GM21717 (cell line): ENCODE measurements at regions not wholly inside any gene's neighbourhood (a gene's known extent, or its start where the extent isn't known, plus 50 kb on each side); places are given as distances from the start of the nearest gene placed in this dataset.

Experiments
- ATAC-seq: cut with Tn5 transposase; IDR thresholded peaks from one replicate; pipeline ENCODE4 v1.9.1; 2021; ENCODE audit warnings: mild to moderate bottlenecking, moderate library complexity; ENCODE audit not compliant: unreplicated experiment

DNA sequence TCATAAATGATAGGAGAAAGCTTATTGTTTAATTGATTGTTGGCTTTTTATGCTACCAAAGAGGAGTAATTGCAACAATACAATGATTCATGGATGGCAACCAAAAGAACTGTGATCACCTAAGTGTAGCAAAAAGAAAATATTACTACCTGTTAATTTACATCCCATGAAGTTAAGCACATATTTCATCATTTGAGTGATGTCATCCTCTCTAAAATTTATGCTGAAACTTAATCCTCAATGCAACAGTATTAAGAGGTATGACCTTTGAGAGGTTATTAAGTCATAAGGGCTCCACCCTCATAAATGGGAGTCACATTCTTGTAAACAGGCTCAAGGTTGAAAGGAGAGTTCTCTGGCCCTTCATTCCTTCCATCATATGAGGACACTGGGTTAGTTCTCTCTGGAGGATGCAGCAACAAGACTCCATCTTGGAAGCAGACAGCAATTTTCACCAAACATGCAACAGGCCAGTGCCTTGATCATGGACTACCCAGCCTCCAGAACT, 190.6 kb upstream of the GRIK2 start:
- no peak for ATAC-seq

DNA sequence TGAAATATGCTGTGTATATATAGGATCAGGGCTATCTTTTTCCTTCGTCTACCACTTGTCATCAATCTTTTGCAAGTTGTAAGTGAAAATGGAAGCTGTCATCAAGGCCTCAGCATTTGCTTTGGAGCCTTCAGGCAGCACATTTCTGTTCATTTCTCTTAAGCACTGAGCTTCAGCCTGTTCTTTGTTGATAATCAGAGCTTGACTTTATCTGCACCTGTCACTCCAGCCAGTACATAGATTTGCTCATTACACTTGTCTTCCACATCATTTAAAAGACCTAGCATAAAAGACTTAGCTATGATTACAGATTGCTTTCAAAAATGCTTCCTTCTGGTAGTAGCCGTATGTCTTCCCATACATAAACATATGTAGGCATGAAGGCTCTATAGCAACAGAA, 189.8 kb upstream of the GRIK2 start:
- ATAC-seq = no peak

DNA sequence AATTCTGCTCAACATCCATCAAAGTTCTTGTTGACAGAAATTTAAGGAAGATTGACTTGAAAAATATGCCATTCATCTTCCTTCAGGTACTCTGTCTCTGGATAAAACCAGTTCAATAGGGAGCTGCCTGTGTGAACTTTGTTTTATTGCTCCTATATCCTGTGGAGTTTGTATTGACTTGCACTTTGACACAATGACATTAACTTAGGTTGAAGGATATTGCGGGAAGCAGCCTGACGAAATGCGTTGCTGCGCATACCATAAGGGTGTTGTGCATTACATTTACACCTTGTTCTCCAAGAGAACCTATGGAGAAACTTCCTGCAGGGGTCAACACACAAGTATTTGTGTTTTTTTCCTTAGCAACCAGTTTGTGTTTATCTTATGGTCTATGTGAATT, 185.4 kb upstream of the GRIK2 start:
- no peak for ATAC-seq

DNA sequence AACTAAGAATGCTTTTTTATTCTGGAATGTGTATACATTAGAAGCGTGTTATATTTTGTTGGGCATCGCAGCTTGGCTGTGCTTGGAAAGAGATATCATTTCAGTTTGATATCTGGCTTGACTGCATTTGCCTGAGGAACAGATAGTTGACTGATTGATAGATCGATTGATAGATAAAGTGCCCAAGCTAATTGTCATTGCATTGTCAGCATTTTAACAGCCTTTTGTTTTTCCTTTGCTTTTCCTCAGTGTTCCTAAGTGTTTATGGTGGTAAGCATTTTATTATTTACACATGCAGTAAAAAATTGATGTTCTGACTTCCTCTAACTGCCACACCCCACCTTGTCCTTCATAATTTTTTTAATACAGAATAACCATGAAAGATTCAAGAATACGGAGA, 180.9 kb upstream of the GRIK2 start:
- no peak for ATAC-seq

DNA sequence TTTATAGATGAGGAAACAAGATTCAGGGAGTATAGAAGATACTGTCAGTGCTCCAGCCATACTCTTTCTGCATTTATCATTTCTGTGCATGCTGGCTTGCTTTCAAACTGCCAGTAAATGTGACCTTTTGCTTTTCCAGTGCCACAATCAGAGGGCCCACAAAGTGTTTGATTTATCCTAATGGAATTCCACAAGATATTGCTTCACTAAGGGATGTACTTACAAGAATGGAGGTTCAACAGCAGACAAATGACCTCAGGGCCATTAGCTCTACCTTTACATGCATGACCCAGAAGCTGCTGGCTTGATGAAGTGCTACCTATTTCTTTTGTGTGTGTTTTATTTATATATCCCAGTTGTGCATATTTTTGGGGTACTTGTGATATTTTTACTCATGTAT, 171.5 kb upstream of the GRIK2 start:
- ATAC-seq = no peak

DNA sequence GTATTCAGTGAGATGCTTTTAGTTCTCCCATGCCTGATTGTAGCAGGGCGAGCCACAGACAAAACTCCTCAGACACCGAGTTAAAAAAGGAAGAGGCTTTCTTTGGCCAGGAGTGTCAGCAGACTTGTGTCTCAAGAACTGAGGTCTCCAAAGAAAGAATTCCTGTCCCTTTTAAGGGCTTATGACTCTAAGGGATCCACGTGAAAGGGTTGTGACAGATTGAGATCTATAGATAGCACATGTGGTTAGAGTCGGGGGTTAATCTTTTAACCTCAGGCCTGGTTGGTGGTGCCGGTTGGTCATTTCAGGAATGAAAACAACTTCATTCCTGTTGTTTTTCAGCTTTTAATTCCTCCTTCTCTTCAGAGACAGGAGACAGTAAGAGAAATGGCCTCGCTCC, 168.8 kb upstream of the GRIK2 start:
- no peak for ATAC-seq

DNA sequence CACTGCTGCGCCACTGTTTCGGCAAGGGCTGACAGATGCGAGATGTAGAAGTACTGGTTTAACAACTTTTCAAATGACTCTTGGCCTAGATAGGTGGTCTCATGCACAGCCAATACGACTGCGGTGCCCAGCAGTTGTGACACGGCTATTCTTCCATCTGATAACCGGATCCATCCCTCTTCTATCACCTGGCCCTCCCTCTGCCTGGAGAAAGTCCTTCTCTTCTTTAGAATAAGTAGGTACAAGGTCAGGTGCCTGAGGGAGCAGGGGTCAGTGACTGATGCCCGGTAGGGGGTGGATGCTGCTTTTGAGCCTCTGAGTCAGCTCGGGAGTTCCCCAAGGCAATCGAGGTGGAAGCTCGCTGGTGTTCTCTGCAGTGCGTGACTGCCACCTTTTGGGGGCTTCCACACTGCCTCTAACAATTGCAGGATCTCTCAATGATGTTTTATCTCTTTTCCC, 166.8 kb upstream of the GRIK2 start:
- ATAC-seq = no peak

DNA sequence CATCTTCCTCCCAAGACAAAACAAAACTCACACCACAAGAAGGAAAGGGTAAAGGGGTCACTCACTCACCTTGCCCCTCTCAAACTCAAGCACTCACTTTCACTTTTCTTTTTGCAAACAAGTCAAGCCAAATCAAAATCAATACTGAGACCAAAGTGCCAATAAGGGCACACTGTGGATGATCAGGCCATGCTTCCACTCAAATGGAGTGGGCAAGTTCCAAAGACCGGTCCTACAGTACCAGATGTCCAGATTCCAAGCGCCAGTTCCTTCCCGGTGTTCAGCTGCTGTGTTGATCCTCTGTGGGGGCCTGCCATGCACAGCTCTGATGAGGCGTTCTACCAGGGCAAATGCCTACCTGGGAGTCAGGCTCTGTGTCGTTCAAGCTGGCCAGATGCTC, 162.6 kb upstream of the GRIK2 start:
- ATAC-seq = no peak

DNA sequence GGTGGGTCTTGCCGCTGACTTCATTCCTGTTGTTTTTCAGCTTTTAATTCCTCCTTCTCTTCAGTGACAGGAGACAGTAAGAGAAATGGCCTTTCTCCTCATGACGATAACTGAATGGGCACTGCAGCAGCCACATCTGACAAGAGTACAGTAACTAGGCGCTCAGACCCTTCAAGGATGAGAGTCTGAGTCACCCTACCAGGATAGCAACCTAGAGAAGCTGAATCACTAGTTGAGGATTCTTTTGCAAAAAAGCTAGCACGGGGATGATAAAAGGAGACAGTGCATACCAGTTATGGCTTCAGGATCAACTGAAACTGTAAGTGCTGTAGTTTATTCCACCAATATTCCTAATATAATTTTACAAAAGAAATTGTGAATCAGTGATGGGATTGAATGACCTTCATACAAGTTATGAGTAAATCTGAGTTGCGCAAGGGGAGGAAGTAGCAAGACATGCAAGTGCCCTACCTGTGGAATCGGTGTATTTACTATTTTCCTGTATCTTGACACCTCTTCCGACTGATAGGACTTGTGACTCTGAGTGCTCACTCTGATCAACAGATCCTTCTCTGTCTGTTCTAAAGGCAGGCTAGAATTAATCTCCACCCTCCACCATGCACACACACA, 161.8 kb upstream of the GRIK2 start:
- no peak for ATAC-seq

DNA sequence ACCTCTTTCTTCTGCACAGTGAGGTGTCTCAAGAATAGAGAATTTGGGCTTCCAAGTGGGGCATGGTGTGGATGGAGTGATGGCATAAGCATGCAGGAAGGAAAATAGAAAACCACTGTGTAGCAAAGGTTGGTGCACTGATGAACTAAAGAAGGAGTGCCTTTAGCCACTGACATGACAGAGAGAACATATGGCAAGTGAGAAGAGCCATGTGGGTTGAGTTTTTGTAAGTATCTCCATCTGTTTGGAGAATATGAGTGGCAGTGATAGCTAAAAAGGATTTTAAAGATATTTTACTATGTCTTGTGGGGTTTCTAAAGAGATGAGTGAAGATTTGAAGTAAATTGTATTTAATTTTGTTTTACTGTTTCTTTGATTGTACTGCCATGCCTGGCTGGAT, 160.5 kb upstream of the GRIK2 start:
- no peak for ATAC-seq

DNA sequence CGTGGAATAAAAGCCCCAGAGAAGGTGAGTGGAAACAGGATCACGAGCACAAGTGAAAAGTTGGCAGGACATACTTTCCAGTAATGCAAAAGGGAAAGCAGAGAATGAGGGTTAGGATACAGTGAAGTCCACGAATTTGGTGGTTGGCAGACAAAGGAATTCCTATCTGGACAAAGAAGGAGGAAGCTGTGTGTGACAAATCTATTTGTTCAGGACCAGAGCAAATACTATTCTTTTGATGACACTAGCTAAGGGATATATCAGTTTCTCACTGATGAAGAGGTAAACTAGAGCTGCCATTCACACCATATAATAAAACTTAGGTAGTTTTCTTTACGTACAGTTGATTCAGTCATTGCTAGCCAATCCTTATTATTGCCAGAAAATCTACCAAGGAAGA, 156.8 kb upstream of the GRIK2 start:
- ATAC-seq = no peak

DNA sequence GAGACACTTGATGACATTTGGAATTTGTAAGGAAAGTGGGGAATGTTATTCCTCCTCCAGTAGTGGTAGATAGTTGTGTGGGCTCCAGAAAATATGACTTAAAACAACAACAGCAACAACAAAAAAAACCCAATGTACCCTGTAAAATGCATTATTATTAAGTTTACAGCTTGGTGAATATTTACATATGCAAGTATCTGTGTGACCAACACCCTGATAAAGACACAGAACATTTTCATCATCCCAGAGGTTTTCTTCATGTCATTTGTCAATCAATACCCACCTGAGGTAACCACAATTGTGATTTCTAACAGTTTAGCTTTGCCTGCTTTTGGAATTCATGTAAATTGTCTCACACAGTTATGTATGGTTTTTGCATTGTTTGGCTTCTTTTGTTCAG, 152.1 kb upstream of the GRIK2 start:
- ATAC-seq = no peak

DNA sequence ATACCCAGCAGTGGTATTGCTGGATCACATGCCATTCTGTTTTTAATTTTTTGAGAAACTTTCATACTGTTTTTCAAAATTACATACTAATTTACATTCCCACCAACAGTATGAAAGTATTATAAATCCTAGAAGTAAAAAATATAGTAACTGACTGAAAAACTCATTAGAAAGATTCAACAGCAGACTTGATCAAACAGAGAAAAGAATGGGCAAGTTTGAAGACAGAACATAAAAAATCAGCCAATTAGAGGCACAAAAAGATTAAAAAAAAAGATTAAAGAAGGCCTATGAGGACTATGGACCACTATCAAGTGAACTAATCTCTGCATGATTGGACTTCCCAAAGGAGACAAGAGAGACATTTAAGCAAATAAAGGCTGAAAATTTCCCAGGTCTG, 144.0 kb upstream of the GRIK2 start:
- ATAC-seq = no peak

DNA sequence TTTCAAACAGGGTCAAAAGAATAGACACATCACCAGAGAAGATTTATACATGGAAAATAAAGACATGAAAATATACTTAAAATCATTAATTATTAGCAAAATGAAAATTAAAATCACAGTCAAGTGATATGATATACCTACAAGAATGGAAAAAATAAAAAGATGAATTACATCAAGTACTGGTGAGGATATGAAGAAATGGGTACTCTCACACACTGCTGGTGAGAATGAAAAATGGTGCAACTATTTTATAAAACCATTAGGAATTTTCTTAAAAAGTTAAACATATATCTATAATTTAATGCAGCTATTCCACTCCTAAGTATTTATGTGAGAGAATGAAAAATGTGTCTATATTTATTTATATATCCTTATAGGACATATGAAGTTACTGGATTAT, 136.3 kb upstream of the GRIK2 start:
- ATAC-seq = no peak

DNA sequence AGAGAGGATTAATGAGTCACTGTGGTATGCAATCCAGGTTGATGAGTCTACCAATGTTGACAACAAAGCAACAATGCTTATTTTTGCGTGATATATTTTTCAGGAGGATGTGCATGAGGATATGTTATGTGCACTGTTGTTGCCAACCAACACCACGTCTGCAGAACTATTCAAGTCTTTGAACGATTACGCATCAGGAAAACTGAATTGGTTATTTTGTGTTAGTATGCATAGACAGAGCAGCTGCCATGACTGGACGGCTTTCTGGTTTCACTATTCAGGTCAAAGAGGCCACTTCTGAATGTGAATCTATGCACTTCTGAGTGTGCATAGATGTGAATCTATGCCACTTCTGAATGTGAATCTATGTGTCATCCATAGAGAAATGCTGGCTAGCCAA, 134.0 kb upstream of the GRIK2 start:
- no peak for ATAC-seq

DNA sequence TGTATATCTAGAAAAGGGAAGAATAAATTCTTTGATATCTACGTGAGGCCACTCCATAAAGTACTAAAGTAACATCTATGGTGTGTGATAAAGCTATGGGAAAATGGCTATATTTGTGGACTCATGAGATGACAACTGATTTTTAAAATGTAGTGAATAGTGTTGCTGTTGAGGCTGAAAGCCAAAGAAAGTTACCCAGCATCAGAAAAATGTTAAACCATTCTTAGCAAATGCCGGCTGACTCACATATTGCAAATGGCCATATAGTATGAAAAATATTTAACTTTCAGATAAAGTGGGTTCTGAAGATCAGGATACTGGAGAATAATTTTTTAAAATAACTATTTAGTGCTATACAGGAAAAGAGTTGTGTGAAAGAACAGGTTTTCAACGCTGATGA, 129.9 kb upstream of the GRIK2 start:
- ATAC-seq = no peak

DNA sequence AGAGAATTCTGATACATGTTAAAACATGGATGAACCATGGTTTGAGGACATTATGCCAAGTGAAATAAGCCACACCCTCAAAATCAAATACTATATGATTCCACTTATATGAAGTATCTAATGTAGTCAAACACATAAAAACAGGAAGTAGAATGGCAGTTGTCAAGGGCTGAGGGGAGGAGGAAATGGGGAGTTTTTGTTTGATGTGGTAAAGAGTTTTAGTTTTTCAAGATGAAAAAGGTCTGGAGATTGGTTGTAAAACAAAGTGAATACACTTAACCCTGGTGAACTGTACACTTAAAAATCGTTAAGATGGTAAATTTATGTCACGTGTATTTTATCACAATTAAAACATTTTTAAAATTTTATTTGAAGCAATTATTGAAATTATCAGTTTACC, 127.4 kb upstream of the GRIK2 start:
- no peak for ATAC-seq

DNA sequence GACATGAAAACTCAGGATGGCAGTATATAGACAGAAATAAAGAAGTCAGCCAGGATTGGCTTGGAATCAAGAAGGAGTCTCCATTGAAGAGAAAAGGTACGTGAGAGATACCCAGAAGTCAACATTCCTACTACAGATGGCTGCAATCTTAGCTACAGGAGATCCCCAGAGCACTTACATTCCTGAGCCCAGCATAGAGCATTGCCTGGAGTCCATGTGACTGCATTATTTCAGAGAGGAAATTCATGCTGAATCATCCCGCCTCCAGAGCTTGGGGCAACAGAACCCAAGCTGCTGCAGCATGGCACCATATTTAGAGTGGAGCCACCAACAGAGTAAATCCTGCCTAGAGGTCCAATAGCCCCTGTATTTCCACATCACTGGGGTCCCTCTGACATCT, 125.0 kb upstream of the GRIK2 start:
- no peak for ATAC-seq

DNA sequence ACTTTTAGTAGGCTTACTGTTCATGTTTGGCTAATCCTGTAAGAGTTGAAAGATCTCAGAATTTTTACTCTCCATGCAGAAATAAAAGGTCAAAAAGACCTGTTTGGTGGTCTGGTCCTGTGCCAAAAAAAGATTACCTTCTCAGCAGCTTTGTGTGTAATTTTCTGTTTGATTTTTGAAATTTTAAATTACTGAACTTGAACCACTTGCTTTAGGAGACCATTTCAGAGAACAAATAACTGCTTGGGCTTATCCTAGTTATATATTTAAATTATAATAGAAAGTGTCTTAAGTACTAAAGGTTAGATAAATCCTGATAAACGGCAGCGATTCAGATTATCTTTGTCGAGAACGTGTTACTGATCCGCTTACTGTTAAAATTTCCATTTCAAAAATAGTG, 118.3 kb upstream of the GRIK2 start:
- no peak for ATAC-seq

DNA sequence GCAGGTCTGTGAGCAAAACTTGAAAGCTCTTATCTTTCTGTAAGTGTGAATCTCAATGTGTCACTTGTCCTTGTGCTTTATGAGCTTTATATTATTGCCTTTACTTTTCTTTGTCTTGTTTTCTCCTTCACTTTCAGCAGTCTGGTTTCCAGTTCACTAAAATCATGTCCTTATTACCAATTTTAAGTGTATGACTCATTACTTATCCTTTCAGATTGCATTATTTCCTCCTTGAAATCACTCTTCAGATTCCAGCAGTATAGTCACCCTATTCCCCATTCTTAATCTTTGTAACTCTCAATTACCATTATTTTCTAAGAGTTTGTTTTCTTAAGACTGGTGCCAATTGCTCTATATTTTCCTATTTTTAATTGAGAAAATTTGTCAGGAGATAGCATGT, 117.4 kb upstream of the GRIK2 start:
- no peak for ATAC-seq

DNA sequence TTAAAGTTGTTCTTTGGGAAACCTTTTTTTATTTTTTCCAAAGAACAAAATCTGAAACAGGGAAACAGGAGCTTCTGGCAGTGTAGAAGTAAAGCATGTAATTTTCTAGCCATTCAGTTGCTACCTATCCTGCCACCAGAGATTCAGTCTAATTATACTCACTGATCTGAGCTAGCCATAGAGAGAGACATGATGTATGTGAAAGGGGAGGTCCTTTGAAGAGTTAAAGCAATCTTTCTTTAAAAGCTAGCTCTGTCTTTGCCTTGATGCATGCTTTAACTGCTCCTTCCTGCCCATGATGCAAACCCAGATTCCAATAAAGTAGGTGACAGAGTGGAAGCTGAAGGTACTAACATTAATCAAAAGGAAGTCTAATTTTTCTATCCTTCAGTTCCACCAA, 114.1 kb upstream of the GRIK2 start:
- ATAC-seq = no peak

DNA sequence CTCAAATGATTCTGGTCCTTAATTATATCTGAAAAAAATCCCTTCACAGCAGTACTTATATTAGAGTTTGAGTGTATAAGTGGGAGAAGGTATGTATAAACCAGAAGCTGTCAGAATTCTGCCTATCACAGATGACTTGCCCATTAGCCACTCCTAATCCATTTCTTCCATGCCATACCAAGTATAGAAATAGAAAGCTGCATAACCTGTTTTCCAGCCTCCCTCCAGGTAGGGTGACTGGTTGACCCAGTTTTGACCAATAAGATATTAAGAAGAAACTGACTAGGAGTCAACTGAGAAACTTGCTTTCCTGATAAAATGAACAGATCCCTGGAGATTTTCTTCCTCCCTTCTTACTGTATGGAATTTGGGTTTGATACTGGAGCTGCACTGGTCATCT, 112.2 kb upstream of the GRIK2 start:
- no peak for ATAC-seq

DNA sequence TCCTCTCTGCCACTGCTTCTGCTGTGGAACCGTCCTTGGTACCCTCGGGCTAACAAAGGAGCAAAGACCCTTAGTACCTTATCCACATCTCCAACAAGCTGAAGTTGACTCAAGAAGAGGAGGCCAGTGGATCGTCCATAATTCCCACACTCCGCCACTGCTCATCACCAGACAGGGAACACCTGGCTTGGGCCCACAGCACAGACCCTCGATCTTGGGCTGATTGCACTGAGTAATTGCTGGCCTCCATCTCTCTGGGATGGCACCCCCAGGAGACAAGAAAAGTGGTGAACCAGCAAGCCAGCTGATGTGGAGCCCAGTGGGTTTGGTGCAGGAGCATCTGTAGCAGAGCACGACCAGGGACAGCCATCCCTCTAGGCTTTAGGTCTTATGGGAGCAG, 109.4 kb upstream of the GRIK2 start:
- no peak for ATAC-seq
